ENCODE measurements at regions not wholly inside any gene's neighbourhood (a gene's known extent, or its start where the extent isn't known, plus 50 kb on each side); places are given as distances from the start of the nearest gene placed in this dataset.

GRCh38 chr1:13996334-13996733, 296.3 kb downstream of the PRDM2 start:
- Mint-ChIP-seq H3K9me3 (peaks cover 13 to 33% (median 24%) of the 10 kb centered on the region in 7 donors), H3K4me1 (no peaks in the 10 kb centered on the region), H3K27me3 (ENCODE audit: low read depth in 3 of 3) (peaks cover 0 to 2% (median 0%) of the 10 kb centered on the region in 3 donors), H3K36me3 (no peaks in the 10 kb centered on the region), H3K4me3 (no peak overlapping the region), H3K27ac (no peak overlapping the region)
- Histone ChIP-seq H3K36me3 (replicated peaks in 1 of 2; ENCODE audit: control insufficient read depth in 1 of 2, insufficient read depth in 2 of 2, low read length in 2 of 2) (no peaks in the 10 kb centered on the region), H2AFZ (ENCODE audit: insufficient read depth, low read depth, low read length, poor library complexity, severe bottlenecking) (no peak overlapping the region), H3K9me3 (replicated peaks in 1 of 2; ENCODE audit: control insufficient read depth in 1 of 2, insufficient read depth in 1 of 2, low read length in 2 of 2) (peaks cover 15 to 16% of the 10 kb centered on the region in 2 donors), H3K27ac (ENCODE audit: low read depth in 1 of 2, low read length in 2 of 2) (no peak overlapping the region), H3K9ac (ENCODE audit: insufficient read depth, low read length, poor library complexity, severe bottlenecking) (no peak overlapping the region), H3K4me2 (replicated peaks; ENCODE audit: extremely low read depth, low read length, poor library complexity, severe bottlenecking) (no peak overlapping the region), H3K79me2 (ENCODE audit: insufficient read depth, low read length) (no peaks in the 10 kb centered on the region), H3K27me3 (ENCODE audit: control insufficient read depth in 2 of 2, insufficient read depth in 2 of 2, low read length in 2 of 2) (no peaks in the 10 kb centered on the region), H3K4me1 (ENCODE audit: control insufficient read depth in 1 of 2, insufficient read depth in 2 of 2, low read length in 2 of 2) (no peaks in the 10 kb centered on the region), H3K4me3 (replicated peaks in 1 of 3; ENCODE audit: low read depth in 2 of 3, low read length in 3 of 3) (no peak overlapping the region), H4K20me1 (ENCODE audit: insufficient read depth, low read length) (no peaks in the 10 kb centered on the region)
- no peak for TF ChIP-seq CTCF (IDR thresholded peaks at IDR 0.05)
- DNase-seq = no peak
- no CpG with 5 or more reads among the region's 2 CpGs for WGBS (ENCODE audit: insufficient coverage)
- intact Hi-C loops (cut with micrococcal nuclease) = no loop called here

GRCh38 chr1:14003552-14003951, 303.6 kb downstream of the PRDM2 start:
- Mint-ChIP-seq H3K27me3 (ENCODE audit: low read depth in 3 of 3) (peaks cover 0 to 4% (median 0%) of the 10 kb centered on the region in 3 donors), H3K9me3 (peaks cover 3 to 21% (median 11%) of the 10 kb centered on the region in 7 donors)

More at GRCh38 chr1:14003552-14003951, 303.6 kb downstream of the PRDM2 start:
- Mint-ChIP-seq H3K27ac (no peak overlapping the region), H3K36me3 (no peaks in the 10 kb centered on the region), H3K4me1 (no peaks in the 10 kb centered on the region), H3K4me3 (no peak overlapping the region)
- H3K4me2 ChIP-seq (replicated peaks; ENCODE audit: extremely low read depth, low read length, poor library complexity, severe bottlenecking) = no peak overlapping the region
- peaks cover 0 to 4% of the 10 kb centered on the region in 2 donors for H3K9me3 ChIP-seq (replicated peaks in 1 of 2; ENCODE audit: control insufficient read depth in 1 of 2, insufficient read depth in 1 of 2, low read length in 2 of 2)
- intact Hi-C loops (cut with micrococcal nuclease) = no loop called here
- TF ChIP-seq CTCF (IDR thresholded peaks at IDR 0.05) = no peak
- WGBS (ENCODE audit: insufficient coverage) = no CpG with 5 or more reads among the region's 1 CpG
- H3K27ac ChIP-seq (ENCODE audit: low read depth in 1 of 2, low read length in 2 of 2) = no peak overlapping the region
- no peaks in the 10 kb centered on the region for H3K79me2 ChIP-seq (ENCODE audit: insufficient read depth, low read length)
- H4K20me1 ChIP-seq (ENCODE audit: insufficient read depth, low read length) = no peaks in the 10 kb centered on the region
- no peak overlapping the region for H2AFZ ChIP-seq (ENCODE audit: insufficient read depth, low read depth, low read length, poor library complexity, severe bottlenecking)
- no peak overlapping the region for H3K9ac ChIP-seq (ENCODE audit: insufficient read depth, low read length, poor library complexity, severe bottlenecking)
- DNase-seq = no peak
- H3K4me3 ChIP-seq (replicated peaks in 1 of 3; ENCODE audit: low read depth in 2 of 3, low read length in 3 of 3) = no peak overlapping the region
- no peaks in the 10 kb centered on the region for H3K4me1 ChIP-seq (ENCODE audit: control insufficient read depth in 1 of 2, insufficient read depth in 2 of 2, low read length in 2 of 2)
- H3K27me3 ChIP-seq (ENCODE audit: control insufficient read depth in 2 of 2, insufficient read depth in 2 of 2, low read length in 2 of 2) = no peaks in the 10 kb centered on the region
- H3K36me3 ChIP-seq (replicated peaks in 1 of 2; ENCODE audit: control insufficient read depth in 1 of 2, insufficient read depth in 2 of 2, low read length in 2 of 2) = no peaks in the 10 kb centered on the region
